GM12878 (cell line): ENCODE measurements at regions not wholly inside any gene's neighbourhood (a gene's known extent, or its start where the extent isn't known, plus 50 kb on each side); places are given as distances from the start of the nearest gene placed in this dataset.

Experiments
- ATAC-seq: fragments of 200-7000 bp; cut with Tn5 transposase; 3 replicates; pipeline ENCODE4 v1.9.1; 2020; ENCODE audit warnings: mild to moderate bottlenecking, moderate library complexity
- BruUV-seq: library from RNA; stranded (reverse); fragments of 400-500 nt; replicated peaks from 2 replicates; lab custom pipeline; 2021; lab: Mats Ljungman, UMichigan
- CTCF ChIA-PET: fragments of 300-600 bp; sonication (Branson Sonifier 250); formaldehyde crosslinking; extraction: SDS; loops from one replicate; lab custom pipeline; 2021; ENCODE audit warnings: inconsistent platforms; lab: Yijun Ruan, JAX
- POLR2A ChIA-PET: fragments of 350-600 bp; formaldehyde crosslinking; extraction: SDS; loops from one replicate; lab custom pipeline; 2021; ENCODE audit warnings: inconsistent platforms; lab: Charles Lee
- RAD21 ChIA-PET: fragments of 300-600 bp; sonication (Branson Sonifier 250); formaldehyde crosslinking; loops from one replicate; lab custom pipeline; 2023; ENCODE audit warnings: antibody characterized with exemption; ENCODE audit not compliant: unreplicated experiment; lab: Charles Lee
- SMC1A ChIA-PET: fragments of 300-600 bp; sonication (Branson Sonifier 250); formaldehyde crosslinking; loops from one replicate; lab custom pipeline; 2023; ENCODE audit not compliant: unreplicated experiment, uncharacterized antibody; lab: Charles Lee
- DNase-seq: peaks from one replicate; pipeline ENCODE4 v3.0.0-alpha.2; 2011; ENCODE audit warnings: low read depth, low spot score
- FAIRE-seq: peaks from 3 replicates; lab custom pipeline; 2011; peaks lifted over from hg19 to GRCh38; lab: Jason Lieb, UNC
- H2AFZ ChIP-seq: 2 replicates; pipeline ENCODE4 v1.6.0; 2011; ENCODE audit warnings: low read depth, low read length, control low read depth; ENCODE audit not compliant: control insufficient read depth
- H3K27ac ChIP-seq: 2 replicates; pipeline ENCODE4 v1.5.1; 2011; ENCODE audit warnings: control low read depth; ENCODE audit not compliant: control insufficient read depth, insufficient read depth
- H3K27me3 ChIP-seq, 2 experiments: replicated peaks in 1 of 2; 2 replicates each; pipeline versions ENCODE4 v1.6.0 to v1.6.1; 2011; ENCODE audit warnings: low read length in 1 of 2; ENCODE audit not compliant: control insufficient read depth in 2 of 2, insufficient read depth in 2 of 2
- H3K36me3 ChIP-seq, 2 experiments: 2 replicates each; pipeline ENCODE4 v1.5.1; 2011; ENCODE audit warnings: low read length in 1 of 2; ENCODE audit not compliant: control insufficient read depth in 2 of 2, insufficient read depth in 2 of 2
- H3K4me1 ChIP-seq: 2 replicates; pipeline ENCODE4 v1.6.1; 2011; ENCODE audit warnings: mild to moderate bottlenecking, low read length, moderate library complexity, mixed read lengths; ENCODE audit not compliant: control insufficient read depth, insufficient read depth
- H3K4me2 ChIP-seq: 2 replicates; pipeline ENCODE4 v1.6.0; 2011; ENCODE audit warnings: control low read depth; ENCODE audit not compliant: control insufficient read depth, insufficient read depth
- H3K4me3 ChIP-seq: fragments of 200-600 bp; sonication (generic); 2 replicates; pipeline ENCODE4 v1.5.1; 2016
- H3K79me2 ChIP-seq: 2 replicates; pipeline ENCODE4 v1.6.0; 2011; ENCODE audit warnings: low read length; ENCODE audit not compliant: control insufficient read depth, insufficient read depth
- H3K9ac ChIP-seq: 2 replicates; pipeline ENCODE4 v1.8.0; 2011; ENCODE audit warnings: low read length, control low read depth, mixed read lengths; ENCODE audit not compliant: control insufficient read depth, insufficient read depth
- H3K9me3 ChIP-seq: replicated peaks from 3 replicates; pipeline ENCODE4 v1.5.1; 2011; ENCODE audit warnings: mild to moderate bottlenecking, low read length; ENCODE audit not compliant: control insufficient read depth, insufficient read depth
- H4K20me1 ChIP-seq: 2 replicates; pipeline ENCODE4 v1.6.0; 2011; ENCODE audit not compliant: control insufficient read depth, insufficient read depth
- CBFB ChIP-seq: IDR thresholded peaks from 2 replicates; pipeline ENCODE4 v1.6.1; 2016; ENCODE audit warnings: antibody characterized with exemption, low read depth
- E4F1 ChIP-seq: fragments of 450-650 bp; IDR thresholded peaks from 2 replicates; pipeline ENCODE4 v1.6.1; 2018; ENCODE audit warnings: borderline replicate concordance, mild to moderate bottlenecking; ENCODE audit not compliant: partially characterized antibody
- EGR1 ChIP-seq, 2 experiments: IDR thresholded peaks; 1 replicate in 1 of 2; 2 replicates in 1 of 2; pipeline ENCODE4 v1.6.1; 2011 to 2012; ENCODE audit warnings: low read depth in 2 of 2, low read length in 2 of 2, borderline replicate concordance in 1 of 2, mild to moderate bottlenecking in 1 of 2, moderate library complexity in 1 of 2
- KDM1A ChIP-seq: fragments of 200-600 bp; sonication (generic); IDR thresholded peaks from 2 replicates; pipeline ENCODE4 v1.6.1; 2016; ENCODE audit warnings: borderline replicate concordance
- MYB ChIP-seq: fragments of 150-350 bp; IDR thresholded peaks from 2 replicates; pipeline ENCODE4 v1.6.1; 2014; ENCODE audit warnings: mild to moderate bottlenecking, low read depth, low read length, borderline replicate concordance
- MYC ChIP-seq: IDR thresholded peaks from 2 replicates; pipeline ENCODE4 v1.6.1; 2011; ENCODE audit warnings: mild to moderate bottlenecking, low read length, moderate library complexity, inconsistent platforms; ENCODE audit not compliant: insufficient read depth, insufficient replicate concordance, insufficient read length, severe bottlenecking
- NFIC ChIP-seq: IDR thresholded peaks from 2 replicates; pipeline ENCODE4 v1.6.1; 2012; ENCODE audit warnings: low read depth, mild to moderate bottlenecking, inconsistent platforms, low read length, moderate library complexity
- NFXL1 ChIP-seq: fragments of 450-650 bp; IDR thresholded peaks from 2 replicates; pipeline ENCODE4 v1.6.1; 2017; ENCODE audit warnings: antibody characterized with exemption, mild to moderate bottlenecking, borderline replicate concordance
- NFYA ChIP-seq: IDR thresholded peaks from 2 replicates; pipeline ENCODE4 v1.6.1; 2011; ENCODE audit warnings: low read depth, mild to moderate bottlenecking, low read length, improper control_type of control experiment, borderline replicate concordance
- PAX5 ChIP-seq: IDR thresholded peaks from 2 replicates; pipeline ENCODE4 v1.6.1; 2011; ENCODE audit warnings: low read depth, low read length, borderline replicate concordance
- SPI1 ChIP-seq: IDR thresholded peaks from 2 replicates; pipeline ENCODE4 v1.6.1; 2011; ENCODE audit warnings: low read depth, mild to moderate bottlenecking, low read length, moderate library complexity, borderline replicate concordance; ENCODE audit not compliant: insufficient read depth
- TARDBP ChIP-seq: IDR thresholded peaks from 2 replicates; pipeline ENCODE4 v1.6.1; 2016; ENCODE audit warnings: borderline replicate concordance
- TCF12 ChIP-seq: IDR thresholded peaks from 2 replicates; pipeline ENCODE4 v1.6.1; 2011; ENCODE audit warnings: low read depth, mild to moderate bottlenecking, low read length
- USF2 ChIP-seq: IDR thresholded peaks from 2 replicates; pipeline ENCODE4 v1.6.1; 2011; ENCODE audit warnings: low read depth, low read length, improper control_type of control experiment, borderline replicate concordance
- ZNF274 ChIP-seq: IDR thresholded peaks from one replicate; pipeline ENCODE4 v1.8.0; 2011; ENCODE audit not compliant: insufficient read length, insufficient read depth
- WGBS: methylation state at CpG from one replicate; pipeline ENCODE4 v1.1.6; 2016; ENCODE audit warnings: low lambda C conversion rate; ENCODE audit not compliant: insufficient replicate concordance, insufficient coverage; ENCODE audit errors: missing lambda C conversion rate; 5-methylcytosine and 5-hydroxymethylcytosine counted together
- in situ Hi-C: fragments of 300-500 bp; cut with MboI; formaldehyde crosslinking; loops from 9 replicates; pipeline ENCODE4 v1.14.3; 2018; ENCODE audit warnings: mixed read lengths
- intact Hi-C: fragments of 100-400 bp; cut with micrococcal nuclease; formaldehyde crosslinking; loops from one replicate; pipeline ENCODE4 v1.14.2; 2022; ENCODE audit not compliant: unreplicated experiment

- ATAC-seq = no peak
- no peaks in the 10 kb centered on the region for H3K27me3 ChIP-seq
- intact Hi-C loops (no loop called here), in situ Hi-C loops (no loop called here)
- no peak overlapping the region for H3K9ac ChIP-seq
- H3K4me2 ChIP-seq = no peak overlapping the region
- no peak for TF ChIP-seq USF2
- no peak for TF ChIP-seq EGR1 (IDR thresholded peaks at IDR 0.05; ENCODE audit: borderline replicate concordance in 1 of 2, low read depth in 2 of 2, low read length in 2 of 2)
- no peak for TF ChIP-seq MYC
- no peak for TF ChIP-seq NFIC
- TF ChIP-seq SPI1 = no peak
- no peaks in the 10 kb centered on the region for H3K9me3 ChIP-seq
- FAIRE-seq = no peak
- ChIA-PET POLR2A (no interaction called here), CTCF (no interaction called here), RAD21 (no interaction called here), SMC1A (no interaction called here)
- H4K20me1 ChIP-seq = no peaks in the 10 kb centered on the region
- no peak overlapping the region for H2AFZ ChIP-seq
- H3K79me2 ChIP-seq = no peaks in the 10 kb centered on the region
- no peak overlapping the region for H3K27ac ChIP-seq
- no peak for DNase-seq
- H3K4me3 ChIP-seq = no peak overlapping the region
- BruUV-seq = no TSS peak
- H3K4me1 ChIP-seq = no peaks in the 10 kb centered on the region
- no peaks in the 10 kb centered on the region for H3K36me3 ChIP-seq
- 43% methylated on average over 10 of the region's 10 CpGs for WGBS
Measured at GRCh38 chr10:2445370-2445769, 622.0 kb upstream of the PFKP start.

GRCh38 chr10:2439983-2440382, 627.4 kb upstream of the PFKP start:
- no TSS peak for BruUV-seq
- no peak for TF ChIP-seq KDM1A
- TF ChIP-seq E4F1 = no peak
- no peak for TF ChIP-seq NFXL1
- no peak for TF ChIP-seq TARDBP
- no peak for TF ChIP-seq USF2
- TF ChIP-seq ZNF274 = no peak
- TF ChIP-seq CBFB = no peak
- no peak for TF ChIP-seq NFYA
- no peak for TF ChIP-seq TCF12
- TF ChIP-seq PAX5 = no peak
- TF ChIP-seq MYB = no peak

More at GRCh38 chr10:2439983-2440382, 627.4 kb upstream of the PFKP start:
- no peak overlapping the region for H3K9ac ChIP-seq
- H3K27ac ChIP-seq = no peak overlapping the region
- intact Hi-C loops = no loop called here
- H4K20me1 ChIP-seq = no peaks in the 10 kb centered on the region
- no peak overlapping the region for H3K4me2 ChIP-seq
- DNase-seq (no peak), FAIRE-seq (no peak), ATAC-seq (no peak)
- 37% methylated on average over 4 of the region's 4 CpGs for WGBS
- no peaks in the 10 kb centered on the region for H3K4me1 ChIP-seq
- H2AFZ ChIP-seq = no peak overlapping the region
- ChIA-PET CTCF (no interaction called here), POLR2A (no interaction called here), RAD21 (no interaction called here), SMC1A (no interaction called here)
- in situ Hi-C loops = no loop called here
- H3K9me3 ChIP-seq = no peaks in the 10 kb centered on the region
- H3K27me3 ChIP-seq = no peaks in the 10 kb centered on the region
- H3K36me3 ChIP-seq = no peaks in the 10 kb centered on the region
- H3K4me3 ChIP-seq = no peak overlapping the region
- no peaks in the 10 kb centered on the region for H3K79me2 ChIP-seq
